Kidney capillary endothelial cell (primary cell): ENCODE measurements at regions not wholly inside any gene's neighbourhood (a gene's known extent, or its start where the extent isn't known, plus 50 kb on each side); places are given as distances from the start of the nearest gene placed in this dataset.
A peak's percentile ranks its signal among the peaks of the same experiment; 100 is the strongest.

Source experiments
- DNase-seq: peaks from one replicate; pipeline ENCODE4 v3.0.0-alpha.2; 2018; ENCODE audit warnings: low spot score

GRCh38 chr12:124096869-124097434 lies 123.9 kb downstream of the ZNF664 start:
- no peak for DNase-seq

DNA sequence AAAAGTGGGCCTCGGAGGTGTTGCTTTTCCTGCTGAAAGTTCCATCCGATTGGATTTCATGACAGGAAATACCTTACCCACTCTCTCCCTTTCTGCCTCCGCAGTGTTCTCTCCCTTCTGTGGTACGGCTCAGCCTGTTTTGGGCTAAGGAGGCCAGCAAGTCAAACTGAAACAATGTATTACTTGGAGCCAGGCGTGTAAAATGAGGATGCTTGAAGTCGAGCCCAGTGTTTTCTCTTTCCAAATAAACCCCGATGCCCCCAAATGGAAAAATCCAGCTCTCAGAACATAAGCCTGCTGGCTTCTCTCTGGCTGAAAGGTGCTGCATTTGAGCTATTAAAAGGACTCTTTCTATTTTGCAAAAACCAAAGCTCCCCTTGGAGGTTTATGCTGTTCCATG lies 124.7 kb downstream of the ZNF664 start:
- no peak for DNase-seq

DNA sequence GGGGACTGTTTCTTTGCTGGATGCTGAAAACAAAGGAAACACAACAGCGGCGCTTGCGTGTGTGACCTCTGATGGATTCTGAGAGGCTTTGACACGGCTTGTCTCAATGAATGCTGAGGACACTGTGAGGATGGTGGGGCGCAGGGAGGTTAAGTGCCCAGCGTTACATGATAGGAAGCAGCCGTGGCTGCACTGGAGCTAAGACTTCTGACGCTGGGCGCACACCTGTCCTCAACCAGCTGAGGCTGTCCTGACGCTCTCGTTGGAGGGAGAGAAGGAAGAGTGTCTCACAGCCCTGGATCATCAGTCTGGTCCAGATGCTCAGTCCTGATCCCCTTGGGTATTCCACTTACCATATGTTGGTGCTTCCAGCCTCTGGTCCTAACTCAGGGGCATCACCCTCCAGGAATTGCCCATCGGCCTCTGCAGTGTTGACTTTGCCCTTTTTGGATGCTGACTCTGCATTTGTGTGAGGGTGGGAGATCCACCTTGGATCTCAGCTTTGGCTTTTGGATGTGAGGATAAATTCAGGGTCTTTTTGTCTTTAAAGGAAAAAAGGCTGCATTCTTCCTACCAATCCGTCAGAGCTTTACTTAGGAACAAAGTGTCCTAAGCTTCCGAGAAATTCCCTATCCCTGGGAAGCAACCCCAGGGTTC lies 125.2 kb downstream of the ZNF664 start:
- no peak for DNase-seq

- DNase-seq, result no peak
Observed at GRCh38 chr12:124098887-124099286, 125.9 kb downstream of the ZNF664 start.

GRCh38 chr12:124099661-124100060 lies 126.6 kb downstream of the ZNF664 start:
- DNase-seq, result no peak

DNA sequence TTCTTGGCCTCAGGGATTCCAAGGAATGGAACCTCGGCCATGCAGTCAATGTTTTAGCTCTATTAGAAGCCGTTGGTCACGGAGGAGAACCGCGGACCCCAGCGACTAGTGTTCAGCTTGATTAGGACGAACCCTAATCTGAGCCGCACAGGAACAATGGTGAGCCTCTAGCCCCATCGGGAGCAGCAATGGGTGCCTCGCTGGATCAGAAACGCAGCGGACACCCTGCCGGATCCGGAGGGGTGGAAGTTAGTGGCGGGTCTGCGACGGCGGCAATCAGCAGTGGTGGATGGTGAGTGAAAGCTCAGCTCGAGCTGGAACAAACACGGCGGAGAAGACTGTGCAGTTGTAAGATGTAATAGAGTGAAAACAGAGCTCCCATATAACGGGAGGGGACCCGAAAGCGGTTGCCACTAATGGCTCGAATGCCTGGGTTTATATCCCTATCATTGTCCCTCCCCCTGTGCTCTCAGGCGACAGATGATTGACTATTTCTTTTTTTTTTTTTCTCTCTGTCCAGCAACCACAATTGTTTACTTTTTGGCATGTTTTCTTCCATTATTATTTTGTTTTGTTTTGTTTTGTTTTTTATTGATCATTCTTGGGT lies 127.7 kb downstream of the ZNF664 start:
- no peak for DNase-seq

DNA sequence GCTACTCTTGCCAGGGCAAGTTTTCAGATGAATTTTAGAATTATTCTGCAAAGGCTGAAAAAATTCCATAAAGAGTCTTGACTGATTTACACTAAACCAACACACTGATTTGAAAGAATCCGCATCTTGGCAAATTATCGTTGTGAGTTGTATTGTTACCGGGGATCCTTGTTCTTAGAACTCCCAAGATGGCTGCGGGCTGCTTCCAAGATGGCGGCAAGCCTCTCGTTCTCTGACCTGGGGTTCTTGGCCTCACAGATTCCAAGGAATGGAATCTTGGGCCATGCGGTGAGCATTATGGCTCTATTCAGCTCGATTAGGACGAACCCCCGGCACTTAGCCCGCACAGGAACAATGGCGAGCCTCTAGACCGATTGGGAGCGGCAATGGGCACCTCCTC lies 132.5 kb downstream of the ZNF664 start:
- DNase-seq, result no peak

DNA sequence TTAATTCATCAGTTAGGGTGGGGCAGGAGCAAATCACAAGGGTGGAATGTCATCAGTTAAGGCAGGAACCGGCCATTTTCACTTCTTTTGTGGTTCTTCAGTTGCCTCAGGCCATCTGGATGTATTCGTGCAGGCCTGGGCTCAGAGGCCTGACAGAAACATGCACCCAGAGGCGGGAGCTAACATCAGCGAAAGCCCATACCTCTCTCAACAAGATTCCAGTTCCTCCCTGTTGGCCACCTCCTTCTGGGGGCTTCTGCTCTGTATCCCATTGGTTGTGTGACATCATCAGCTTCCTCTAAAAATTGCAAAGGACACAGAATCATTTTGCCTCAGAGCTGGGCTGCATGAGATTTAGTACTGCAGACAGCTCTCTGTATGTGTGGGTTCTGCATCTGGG lies 134.3 kb downstream of the ZNF664 start:
- no peak for DNase-seq

DNA sequence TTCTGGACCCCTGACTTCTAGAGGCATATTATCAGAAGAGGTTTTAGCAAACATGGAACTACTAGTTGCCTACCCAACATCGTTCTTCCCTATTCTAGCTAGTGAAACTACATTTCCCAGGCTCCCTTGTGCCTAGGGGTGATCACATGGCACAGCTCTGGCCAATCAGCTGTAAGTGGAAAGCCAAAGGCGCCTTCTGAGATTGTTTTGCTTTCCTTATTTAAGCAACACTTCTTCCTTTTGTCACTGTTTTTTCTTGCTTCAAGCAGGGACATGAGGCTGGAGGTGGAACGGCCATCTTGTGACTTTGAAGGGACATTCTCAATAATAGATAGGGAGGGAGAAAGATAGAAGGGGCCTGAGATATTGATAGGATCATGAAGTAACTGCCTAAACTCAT lies 136.7 kb downstream of the ZNF664 start:
- peak; percentile 9 for DNase-seq

DNA sequence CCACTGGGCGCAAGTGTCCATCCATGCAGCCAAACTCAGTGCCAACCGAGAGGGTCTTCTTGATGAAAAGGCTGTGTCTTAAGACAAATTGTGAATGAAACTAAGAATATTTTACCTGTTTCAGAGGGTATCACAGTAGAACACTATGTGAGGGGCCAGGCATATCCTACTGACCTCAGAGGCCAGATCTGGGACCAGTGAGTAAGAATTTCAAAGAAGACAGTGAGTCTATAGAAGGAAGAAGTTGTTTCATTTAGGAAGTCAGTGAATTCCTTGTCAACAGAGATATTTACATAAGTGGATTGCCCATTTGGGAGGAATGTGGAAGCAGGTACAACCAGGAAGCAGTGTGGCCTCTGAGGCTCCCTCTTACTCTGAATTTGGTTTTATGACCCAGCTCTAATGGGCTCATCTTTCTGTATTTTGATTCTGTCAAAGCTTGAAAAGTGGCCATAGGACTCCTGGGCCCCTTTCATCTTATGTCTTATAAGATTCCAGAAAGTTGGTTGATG lies 137.4 kb downstream of the ZNF664 start:
- no peak for DNase-seq

GRCh38 chr12:124111006-124111405 lies 138.0 kb downstream of the ZNF664 start:
- no peak for DNase-seq

- no peak for DNase-seq
Observed at GRCh38 chr12:124114316-124114715, 141.3 kb downstream of the ZNF664 start.

GRCh38 chr12:124115496-124115895 lies 142.5 kb downstream of the ZNF664 start:
- DNase-seq, result no peak

DNA sequence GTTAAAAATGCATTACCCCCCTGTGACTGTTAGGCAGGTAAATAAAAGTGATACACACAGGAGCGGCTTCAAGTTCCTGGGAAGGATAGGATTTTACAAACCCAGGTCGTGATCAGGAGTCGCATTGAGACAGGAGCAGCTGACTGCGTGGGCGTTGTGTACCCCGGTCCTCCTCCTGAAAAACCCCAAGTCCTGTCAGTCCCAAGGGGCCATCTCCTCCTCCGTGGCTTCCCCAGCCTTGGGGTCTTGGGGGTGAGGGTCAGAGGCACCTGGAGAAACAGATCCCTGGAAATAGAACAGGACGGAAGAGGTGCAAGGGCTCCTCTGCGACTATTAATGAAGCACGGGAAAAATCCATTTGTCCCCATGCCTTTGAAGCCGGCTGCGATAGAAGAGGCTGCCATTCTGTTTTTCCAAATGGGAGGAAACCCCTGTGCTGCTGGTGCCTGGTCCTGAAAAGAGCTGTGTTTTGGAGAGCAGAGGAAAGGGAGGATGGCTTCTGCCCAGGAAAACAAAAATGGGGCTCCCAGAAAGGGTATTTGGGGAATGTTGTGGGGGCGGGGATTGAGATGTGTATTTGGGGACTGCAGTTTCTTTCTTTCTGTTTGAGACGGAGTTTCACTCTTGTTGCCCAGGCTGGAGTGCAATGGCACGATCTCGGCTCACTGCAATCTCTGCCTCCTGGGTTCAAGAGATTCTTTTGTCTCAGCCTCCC lies 143.1 kb downstream of the ZNF664 start:
- no peak for DNase-seq

- DNase-seq, result no peak
Observed at GRCh38 chr12:124120739-124121138, 147.7 kb downstream of the ZNF664 start.

DNA sequence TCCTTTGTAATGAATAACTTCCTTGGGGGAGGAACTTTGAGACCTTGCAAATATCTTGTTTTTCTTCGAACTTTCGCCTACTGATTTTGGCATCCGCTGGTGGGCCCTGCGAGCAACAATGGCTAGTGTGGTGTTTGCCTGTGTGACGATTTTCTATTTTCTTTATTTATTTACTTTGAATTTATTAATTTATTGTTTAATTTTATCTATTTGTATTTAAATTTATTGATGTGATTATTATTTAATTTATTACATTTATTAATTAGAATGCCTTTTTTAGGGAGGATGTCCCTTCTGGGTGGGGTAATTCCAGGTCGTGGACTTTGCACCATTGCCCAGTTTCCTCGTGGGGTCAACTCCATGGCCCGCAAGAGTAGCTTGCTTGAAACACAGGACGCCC lies 149.7 kb downstream of the ZNF664 start:
- DNase-seq, result no peak

GRCh38 chr12:124123296-124124000 lies 150.4 kb downstream of the ZNF664 start:
- DNase-seq, result no peak

DNA sequence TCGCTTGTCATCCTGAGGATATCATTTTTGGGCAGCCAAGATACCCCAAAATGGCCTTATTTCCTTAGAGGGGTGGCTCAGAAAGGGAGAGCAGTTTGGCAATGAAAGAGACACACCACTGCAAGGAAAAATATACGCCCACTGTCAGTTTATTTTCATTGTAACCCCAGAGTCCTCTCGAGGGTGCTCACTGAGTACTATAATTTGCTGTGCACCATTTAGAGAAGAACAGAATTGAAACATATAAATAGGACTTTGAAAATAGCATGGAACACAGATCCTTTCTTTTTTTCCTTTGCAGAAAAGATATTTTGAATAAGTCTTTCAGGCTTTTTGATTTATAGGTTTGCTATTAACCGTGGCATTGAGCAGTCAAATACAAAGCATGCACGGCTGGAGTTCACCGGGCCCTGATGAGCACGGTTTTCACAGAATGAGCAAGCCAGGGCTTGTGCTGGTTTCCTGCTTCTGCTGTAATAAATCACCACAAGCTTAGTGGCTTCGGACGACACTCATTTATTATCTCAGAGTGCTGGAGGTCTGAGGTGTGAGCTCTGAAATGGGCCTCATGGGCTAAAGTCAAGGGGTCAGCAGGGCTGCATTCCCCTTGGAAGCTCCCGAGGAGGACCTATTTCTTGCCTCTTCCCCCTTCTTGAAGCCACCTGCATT lies 152.3 kb downstream of the ZNF664 start:
- no peak for DNase-seq

DNA sequence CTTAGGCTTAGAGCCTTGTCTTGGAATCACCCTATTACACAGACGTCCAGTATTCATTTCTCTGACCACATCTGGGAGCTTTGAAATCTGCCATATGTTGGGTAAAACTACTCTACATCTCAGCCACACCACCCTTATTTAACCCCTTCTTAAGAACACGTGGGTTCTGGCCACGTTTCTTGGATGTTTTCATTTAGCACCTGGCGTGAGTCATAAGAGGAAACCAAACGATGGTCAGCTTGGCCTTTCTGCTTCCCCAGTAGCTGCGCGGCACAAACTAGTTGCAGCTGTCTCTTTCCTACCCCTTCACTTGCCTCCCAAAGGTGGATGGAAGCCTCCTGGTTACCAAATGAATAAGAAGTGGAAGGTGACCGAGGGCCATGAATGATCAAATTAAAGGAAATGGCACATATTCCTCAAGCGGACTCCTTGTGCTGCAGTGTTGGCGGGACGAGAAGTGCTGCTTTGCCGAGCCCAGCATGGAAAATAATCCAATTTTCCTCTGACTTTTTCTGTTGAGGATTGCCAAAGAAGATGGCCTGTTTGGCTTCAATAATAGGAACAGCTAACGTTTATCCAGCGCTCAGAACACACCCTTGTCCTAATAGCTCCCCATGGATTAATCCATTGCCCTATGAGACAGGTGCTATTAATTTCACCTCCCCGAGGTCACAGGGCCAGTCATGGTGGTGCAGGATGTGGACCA lies 154.1 kb downstream of the ZNF664 start:
- no peak for DNase-seq

GRCh38 chr12:124129132-124129531 lies 156.1 kb downstream of the ZNF664 start:
- no peak for DNase-seq
